Loucy (cell line): ENCODE measurements at regions not wholly inside any gene's neighbourhood (a gene's known extent, or its start where the extent isn't known, plus 50 kb on each side); places are given as distances from the start of the nearest gene placed in this dataset.

ENCODE experiments used
- EZH2phosphoT487 ChIP-seq: fragments of 200-600 bp; IDR thresholded peaks from 2 replicates; pipeline ENCODE4 v1.6.1; 2018; ENCODE audit warnings: antibody characterized with exemption, mild to moderate bottlenecking, moderate library complexity, borderline replicate concordance
- TF ChIP-seq, protein P1 (sequence below): fragments of 200-600 bp; sonication (generic); conservative IDR thresholded peaks from 2 replicates; pipeline ENCODE4 v1.5.1; 2014; ENCODE audit warnings: mild to moderate bottlenecking, antibody characterized with exemption, low read length

DNA sequence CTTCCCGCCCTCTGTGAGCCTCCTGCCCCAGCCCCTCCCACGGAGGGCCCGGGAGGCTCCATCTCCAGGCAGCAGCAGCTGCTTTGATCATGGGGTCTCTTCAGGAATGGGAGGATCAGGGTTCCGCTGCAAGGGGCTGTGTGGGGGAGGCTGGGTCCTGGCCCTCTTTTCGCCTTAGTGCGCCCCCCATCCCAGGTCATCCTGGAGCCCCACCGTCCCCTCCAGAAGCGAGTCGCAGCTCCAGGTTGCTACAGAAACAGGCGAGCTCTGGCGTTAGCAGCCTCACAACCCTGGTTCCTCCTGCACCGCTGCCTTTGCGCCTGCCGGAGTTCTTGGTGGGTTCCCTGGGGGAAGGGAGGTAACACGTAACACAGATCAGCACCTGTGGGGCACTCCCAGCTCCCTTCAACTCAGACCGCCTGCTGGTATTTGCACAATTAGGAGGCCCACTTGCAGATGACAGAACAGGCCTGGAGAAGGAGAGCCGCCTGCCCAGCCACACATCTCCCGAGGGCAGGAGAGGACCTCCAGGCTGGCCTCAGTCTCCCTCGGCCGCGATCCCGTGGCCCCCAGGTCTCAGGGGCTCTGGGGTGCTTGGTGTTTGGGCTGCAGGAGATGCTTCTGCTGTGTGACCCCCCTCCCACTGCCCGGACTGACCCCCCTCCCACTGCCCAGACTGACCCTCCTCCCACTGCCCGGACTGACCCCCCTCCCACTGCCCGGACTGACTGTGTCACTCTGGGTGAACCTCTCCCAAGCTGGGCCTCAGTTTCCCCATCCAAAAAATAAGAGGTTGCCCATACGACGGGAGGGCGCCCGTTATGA, 64.2 kb upstream of the ADRA2C start:
- TF ChIP-seq, protein P1, sequence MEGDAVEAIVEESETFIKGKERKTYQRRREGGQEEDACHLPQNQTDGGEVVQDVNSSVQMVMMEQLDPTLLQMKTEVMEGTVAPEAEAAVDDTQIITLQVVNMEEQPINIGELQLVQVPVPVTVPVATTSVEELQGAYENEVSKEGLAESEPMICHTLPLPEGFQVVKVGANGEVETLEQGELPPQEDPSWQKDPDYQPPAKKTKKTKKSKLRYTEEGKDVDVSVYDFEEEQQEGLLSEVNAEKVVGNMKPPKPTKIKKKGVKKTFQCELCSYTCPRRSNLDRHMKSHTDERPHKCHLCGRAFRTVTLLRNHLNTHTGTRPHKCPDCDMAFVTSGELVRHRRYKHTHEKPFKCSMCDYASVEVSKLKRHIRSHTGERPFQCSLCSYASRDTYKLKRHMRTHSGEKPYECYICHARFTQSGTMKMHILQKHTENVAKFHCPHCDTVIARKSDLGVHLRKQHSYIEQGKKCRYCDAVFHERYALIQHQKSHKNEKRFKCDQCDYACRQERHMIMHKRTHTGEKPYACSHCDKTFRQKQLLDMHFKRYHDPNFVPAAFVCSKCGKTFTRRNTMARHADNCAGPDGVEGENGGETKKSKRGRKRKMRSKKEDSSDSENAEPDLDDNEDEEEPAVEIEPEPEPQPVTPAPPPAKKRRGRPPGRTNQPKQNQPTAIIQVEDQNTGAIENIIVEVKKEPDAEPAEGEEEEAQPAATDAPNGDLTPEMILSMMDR, result no peak
- no peak for TF ChIP-seq EZH2phosphoT487
